Type B pancreatic cell (in vitro differentiated cells): ENCODE measurements at regions not wholly inside any gene's neighbourhood (a gene's known extent, or its start where the extent isn't known, plus 50 kb on each side); places are given as distances from the start of the nearest gene placed in this dataset.

Experiments
- DNase-seq: peaks from one replicate; pipeline ENCODE4 v3.0.0; 2021; ENCODE audit warnings: mixed read lengths; ENCODE audit not compliant: unreplicated experiment; ENCODE audit errors: extremely low spot score
- H3K27ac Mint-ChIP-seq: 2 replicates; pipeline ENCODE4 v1.8.0; 2021; ENCODE audit warnings: mild to moderate bottlenecking, mixed read lengths
- H3K27me3 Mint-ChIP-seq: 2 replicates; pipeline ENCODE4 v1.8.0; 2021; ENCODE audit warnings: mixed read lengths
- H3K36me3 Mint-ChIP-seq: 2 replicates; pipeline ENCODE4 v1.8.0; 2021; ENCODE audit warnings: mixed read lengths
- H3K4me1 Mint-ChIP-seq: one replicate; pipeline ENCODE4 v1.8.0; 2021; ENCODE audit warnings: mixed read lengths; ENCODE audit not compliant: unreplicated experiment
- H3K4me3 Mint-ChIP-seq: 2 replicates; pipeline ENCODE4 v1.8.0; 2021; ENCODE audit warnings: mild to moderate bottlenecking, mixed read lengths
- H3K9me3 Mint-ChIP-seq: 2 replicates; pipeline ENCODE4 v1.8.0; 2021; ENCODE audit warnings: mixed read lengths
- TF ChIP-seq, protein P1 (sequence below): fragments of 200-600 bp; sonication (generic); conservative IDR thresholded peaks from 2 replicates; pipeline ENCODE4 v1.5.0; 2021; ENCODE audit warnings: antibody characterized with exemption, mild to moderate bottlenecking

DNA sequence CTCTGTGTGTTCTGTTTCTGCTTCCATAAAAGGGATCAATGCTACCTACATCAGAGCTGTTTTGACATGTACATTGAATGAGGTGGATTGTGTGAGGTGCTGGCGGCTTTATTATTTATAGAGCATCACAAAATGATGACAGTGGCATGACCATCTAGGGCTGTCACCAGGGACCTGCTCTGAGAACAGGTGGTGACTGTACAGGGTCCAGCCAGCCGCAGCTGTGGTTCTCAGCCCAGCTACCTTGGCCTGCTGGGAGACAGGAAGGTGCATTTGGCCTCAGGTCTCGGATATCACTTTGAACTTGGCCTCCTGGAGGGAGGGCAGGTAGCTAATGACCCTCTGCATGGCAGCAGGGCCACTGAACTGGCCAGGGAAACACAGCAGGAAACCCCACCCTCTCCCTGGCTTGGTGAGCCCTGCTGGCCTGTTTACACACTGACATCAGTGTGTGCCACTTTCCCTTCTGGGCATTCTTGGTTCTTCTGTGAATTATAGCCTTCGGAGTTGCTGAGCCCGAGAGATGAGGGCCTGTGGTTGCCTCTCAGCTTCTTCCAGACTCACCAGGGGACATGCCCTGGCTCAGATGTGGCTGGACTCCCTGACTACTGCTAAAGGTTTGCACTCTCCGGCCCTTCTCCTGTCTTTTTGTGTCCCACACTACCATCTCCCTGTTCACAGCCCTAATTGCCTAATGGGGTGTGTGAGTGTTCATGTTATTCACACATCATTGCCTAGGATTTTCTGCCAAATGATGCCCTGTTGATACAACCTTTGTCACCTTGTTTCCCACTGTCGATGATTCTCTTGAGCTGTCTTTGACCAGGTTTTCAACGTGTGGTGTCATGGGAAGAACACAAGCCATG, 109.2 kb upstream of the RAB12 start:
- no peaks in the 10 kb centered on the region for H3K9me3 Mint-ChIP-seq
- H3K4me3 Mint-ChIP-seq: no peak overlapping the region
- no peaks in the 10 kb centered on the region for H3K4me1 Mint-ChIP-seq
- DNase-seq: no peak
- H3K27ac Mint-ChIP-seq: no peak overlapping the region
- TF ChIP-seq, protein P1, sequence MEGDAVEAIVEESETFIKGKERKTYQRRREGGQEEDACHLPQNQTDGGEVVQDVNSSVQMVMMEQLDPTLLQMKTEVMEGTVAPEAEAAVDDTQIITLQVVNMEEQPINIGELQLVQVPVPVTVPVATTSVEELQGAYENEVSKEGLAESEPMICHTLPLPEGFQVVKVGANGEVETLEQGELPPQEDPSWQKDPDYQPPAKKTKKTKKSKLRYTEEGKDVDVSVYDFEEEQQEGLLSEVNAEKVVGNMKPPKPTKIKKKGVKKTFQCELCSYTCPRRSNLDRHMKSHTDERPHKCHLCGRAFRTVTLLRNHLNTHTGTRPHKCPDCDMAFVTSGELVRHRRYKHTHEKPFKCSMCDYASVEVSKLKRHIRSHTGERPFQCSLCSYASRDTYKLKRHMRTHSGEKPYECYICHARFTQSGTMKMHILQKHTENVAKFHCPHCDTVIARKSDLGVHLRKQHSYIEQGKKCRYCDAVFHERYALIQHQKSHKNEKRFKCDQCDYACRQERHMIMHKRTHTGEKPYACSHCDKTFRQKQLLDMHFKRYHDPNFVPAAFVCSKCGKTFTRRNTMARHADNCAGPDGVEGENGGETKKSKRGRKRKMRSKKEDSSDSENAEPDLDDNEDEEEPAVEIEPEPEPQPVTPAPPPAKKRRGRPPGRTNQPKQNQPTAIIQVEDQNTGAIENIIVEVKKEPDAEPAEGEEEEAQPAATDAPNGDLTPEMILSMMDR: no peak
- H3K36me3 Mint-ChIP-seq: no peaks in the 10 kb centered on the region
- peaks cover 3% of the 10 kb centered on the region for H3K27me3 Mint-ChIP-seq

DNA sequence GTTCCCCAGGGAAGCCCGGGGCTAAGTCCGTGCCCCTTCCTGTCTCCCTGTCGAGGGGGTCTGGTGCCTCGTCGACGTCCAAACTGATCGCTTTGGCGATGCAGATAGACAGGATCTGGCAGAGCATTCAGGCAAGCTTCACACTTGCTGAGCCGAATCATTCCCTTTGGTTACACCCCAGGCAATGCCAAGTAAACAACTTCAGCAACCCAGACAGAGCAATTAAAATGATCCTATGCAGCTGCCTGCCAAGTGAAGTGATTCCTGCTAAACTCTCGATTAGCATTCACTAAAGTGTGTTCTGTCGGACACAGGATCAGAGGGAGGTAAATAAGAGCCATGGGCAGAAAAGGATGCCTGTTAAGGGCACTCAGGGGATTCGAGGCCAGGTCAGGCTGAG, 108.2 kb upstream of the RAB12 start:
- H3K36me3 Mint-ChIP-seq: no peaks in the 10 kb centered on the region
- H3K4me3 Mint-ChIP-seq: no peak overlapping the region
- no peaks in the 10 kb centered on the region for H3K4me1 Mint-ChIP-seq
- no peaks in the 10 kb centered on the region for H3K9me3 Mint-ChIP-seq
- no peak for DNase-seq
- no peak overlapping the region for H3K27ac Mint-ChIP-seq
- H3K27me3 Mint-ChIP-seq: no peaks in the 10 kb centered on the region
- TF ChIP-seq, protein P1: no peak

DNA sequence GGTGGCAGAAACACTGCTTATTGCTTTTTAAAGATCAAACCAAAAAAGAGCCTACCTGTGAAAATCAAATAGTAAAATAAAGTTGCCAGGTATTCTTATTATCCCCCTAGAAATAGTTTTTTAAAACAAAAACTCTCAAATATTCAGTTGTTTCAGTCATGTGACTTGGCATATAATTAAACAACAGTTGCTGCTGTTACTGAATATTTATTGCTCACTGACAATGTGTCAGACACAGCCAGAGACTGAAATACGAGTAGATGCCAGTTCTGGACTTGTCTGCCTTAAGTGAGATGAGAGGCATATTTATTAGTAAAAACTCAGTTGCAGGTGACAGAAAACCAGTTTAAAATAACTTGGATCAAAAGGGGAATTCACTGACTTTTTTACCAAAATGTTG, 106.0 kb upstream of the RAB12 start:
- no peaks in the 10 kb centered on the region for H3K36me3 Mint-ChIP-seq
- peaks cover 1% of the 10 kb centered on the region for H3K27me3 Mint-ChIP-seq
- no peak overlapping the region for H3K4me3 Mint-ChIP-seq
- no peak overlapping the region for H3K27ac Mint-ChIP-seq
- TF ChIP-seq, protein P1: no peak
- no peaks in the 10 kb centered on the region for H3K9me3 Mint-ChIP-seq
- no peak for DNase-seq
- H3K4me1 Mint-ChIP-seq: no peaks in the 10 kb centered on the region

DNA sequence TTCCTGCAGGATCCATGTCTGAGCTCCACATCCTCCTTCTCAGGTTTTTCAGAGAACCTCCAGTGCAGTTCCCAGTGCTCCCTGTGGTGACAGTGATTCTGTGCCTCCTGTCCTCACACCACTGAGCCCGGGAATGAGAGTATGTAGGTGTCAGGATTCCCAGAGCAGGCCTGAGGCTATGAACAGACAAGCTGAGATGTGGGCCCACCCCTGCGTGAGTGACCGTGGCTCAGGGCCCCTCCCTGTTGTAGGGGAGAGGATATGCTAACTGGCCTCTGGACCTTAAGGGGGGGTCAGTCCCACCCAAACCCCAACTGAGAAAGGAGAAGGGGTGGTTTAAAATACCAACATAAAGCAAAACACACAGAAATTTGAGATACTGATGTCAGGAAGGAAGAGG, 104.8 kb upstream of the RAB12 start:
- H3K4me1 Mint-ChIP-seq: no peaks in the 10 kb centered on the region
- H3K9me3 Mint-ChIP-seq: no peaks in the 10 kb centered on the region
- H3K36me3 Mint-ChIP-seq: no peaks in the 10 kb centered on the region
- no peak for DNase-seq
- no peak overlapping the region for H3K27ac Mint-ChIP-seq
- H3K4me3 Mint-ChIP-seq: no peak overlapping the region
- TF ChIP-seq, protein P1: no peak
- H3K27me3 Mint-ChIP-seq: peaks cover 3% of the 10 kb centered on the region

DNA sequence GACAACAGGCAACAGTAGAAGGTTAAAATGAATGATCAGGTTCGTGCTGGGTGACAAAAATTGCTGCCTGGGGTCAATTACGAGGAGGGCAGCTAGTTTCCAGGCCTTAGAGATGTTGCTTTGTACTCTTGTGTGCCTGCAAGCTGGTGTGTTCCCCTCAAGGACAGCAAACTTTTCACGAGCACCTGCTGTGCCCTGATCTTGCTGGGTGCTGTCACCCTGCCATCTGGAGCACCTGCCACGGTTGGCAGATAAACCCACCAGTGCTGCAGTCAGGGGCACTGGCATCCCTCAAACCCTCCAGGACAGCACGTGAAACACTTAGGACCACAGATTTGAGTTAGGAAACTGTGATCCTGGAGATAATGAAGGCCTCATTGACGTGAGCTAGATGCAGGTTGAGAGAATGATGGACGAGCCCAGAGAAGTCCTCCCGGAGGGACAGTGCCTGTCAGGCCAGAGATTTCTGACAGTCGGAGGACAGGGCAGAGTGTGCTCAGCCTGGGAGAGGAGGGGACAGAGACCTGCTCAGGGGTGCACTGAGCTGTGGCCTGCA, 104.3 kb upstream of the RAB12 start:
- H3K4me1 Mint-ChIP-seq: no peaks in the 10 kb centered on the region
- no peaks in the 10 kb centered on the region for H3K36me3 Mint-ChIP-seq
- TF ChIP-seq, protein P1: no peak
- H3K27me3 Mint-ChIP-seq: peaks cover 3% of the 10 kb centered on the region
- no peaks in the 10 kb centered on the region for H3K9me3 Mint-ChIP-seq
- DNase-seq: no peak
- H3K4me3 Mint-ChIP-seq: no peak overlapping the region
- H3K27ac Mint-ChIP-seq: no peak overlapping the region
